Naive thymus-derived CD4-positive, alpha-beta T cell (primary cell): ENCODE measurements at regions not wholly inside any gene's neighbourhood (a gene's known extent, or its start where the extent isn't known, plus 50 kb on each side); places are given as distances from the start of the nearest gene placed in this dataset.

Experiments used
- ATAC-seq: fragments of 150-1000 bp; cut with Tn5 transposase; 2 replicates; pipeline ENCODE4 v1.10.0; 2021; ENCODE audit warnings: mild to moderate bottlenecking, moderate library complexity
- CTCF ChIA-PET: fragments of 350-600 bp; sonication (Branson Sonifier 250); formaldehyde crosslinking; loops from one replicate; lab custom pipeline; 2021; ENCODE audit warnings: antibody characterized with exemption; lab: Charles Lee
- POLR2A ChIA-PET: fragments of 350-600 bp; sonication (Branson Sonifier 250); formaldehyde crosslinking; loops from one replicate; lab custom pipeline; 2021; ENCODE audit warnings: antibody characterized with exemption, inconsistent platforms; lab: Charles Lee
- DNase-seq, 9 donors: peaks; one replicate each; pipeline versions ENCODE4 v3.0.0 to v3.0.0-alpha.2; 2020 to 2022; ENCODE audit warnings: mixed read lengths in 1 of 9
- H3K27ac ChIP-seq: one replicate; pipeline ENCODE4 v1.7.0; 2013; ENCODE audit warnings: mild to moderate bottlenecking, low read depth, low read length, moderate library complexity
- H3K27me3 ChIP-seq, 2 donors: one replicate each; pipeline ENCODE4 v1.7.0; 2013; ENCODE audit warnings: low read length in 2 of 2, mild to moderate bottlenecking in 2 of 2, moderate library complexity in 2 of 2; ENCODE audit not compliant: control insufficient read depth in 2 of 2, insufficient read depth in 2 of 2
- H3K36me3 ChIP-seq, 3 experiments: 1 replicate in 2 of 3; 2 replicates in 1 of 3; pipeline ENCODE4 v1.7.0; 2013; ENCODE audit warnings: low read length in 3 of 3, mild to moderate bottlenecking in 3 of 3, moderate library complexity in 1 of 3; ENCODE audit not compliant: insufficient read depth in 3 of 3, control insufficient read depth in 2 of 3
- H3K4me1 ChIP-seq, 2 donors: one replicate each; pipeline ENCODE4 v1.7.0; 2013; ENCODE audit warnings: low read length in 2 of 2, mild to moderate bottlenecking in 2 of 2, moderate library complexity in 1 of 2; ENCODE audit not compliant: control insufficient read depth in 2 of 2, insufficient read depth in 2 of 2
- H3K4me3 ChIP-seq: 2 replicates; pipeline ENCODE4 v1.7.0; 2013; ENCODE audit warnings: mild to moderate bottlenecking, low read length
- H3K9me3 ChIP-seq, 3 experiments: 1 replicate in 2 of 3; 2 replicates in 1 of 3; pipeline ENCODE4 v1.7.0; 2013; ENCODE audit warnings: low read length in 3 of 3; ENCODE audit not compliant: control insufficient read depth in 2 of 3
- H3K27ac Mint-ChIP-seq, 9 donors: one replicate each; pipeline ENCODE4 v1.8.0; 2020 to 2022; ENCODE audit warnings: mixed read lengths in 9 of 9, mild to moderate bottlenecking in 8 of 9, moderate library complexity in 5 of 9, inconsistent platforms in 2 of 9
- H3K27me3 Mint-ChIP-seq, 5 donors: one replicate each; pipeline ENCODE4 v1.8.0; 2021 to 2022; ENCODE audit warnings: mixed read lengths in 5 of 5, mild to moderate bottlenecking in 1 of 5
- H3K36me3 Mint-ChIP-seq, 5 donors: one replicate each; pipeline ENCODE4 v1.8.0; 2020 to 2022; ENCODE audit warnings: mixed read lengths in 5 of 5, mild to moderate bottlenecking in 3 of 5, inconsistent platforms in 1 of 5
- H3K4me1 Mint-ChIP-seq, 7 donors: one replicate each; pipeline ENCODE4 v1.8.0; 2020 to 2022; ENCODE audit warnings: mixed read lengths in 7 of 7, mild to moderate bottlenecking in 3 of 7, inconsistent platforms in 1 of 7
- H3K4me3 Mint-ChIP-seq, 10 donors: one replicate each; pipeline ENCODE4 v1.8.0; 2020 to 2022; ENCODE audit warnings: mild to moderate bottlenecking in 10 of 10, mixed read lengths in 10 of 10, moderate library complexity in 6 of 10, inconsistent platforms in 2 of 10
- H3K9me3 Mint-ChIP-seq, 11 donors: one replicate each; pipeline ENCODE4 v1.8.0; 2020 to 2022; ENCODE audit warnings: mixed read lengths in 11 of 11, mild to moderate bottlenecking in 4 of 11, inconsistent platforms in 1 of 11, moderate library complexity in 1 of 11
- intact Hi-C, 2 donors: fragments of 100-400 bp; cut with micrococcal nuclease; formaldehyde crosslinking; loops; one replicate each; pipeline ENCODE4 v1.15.1; 2023

DNA sequence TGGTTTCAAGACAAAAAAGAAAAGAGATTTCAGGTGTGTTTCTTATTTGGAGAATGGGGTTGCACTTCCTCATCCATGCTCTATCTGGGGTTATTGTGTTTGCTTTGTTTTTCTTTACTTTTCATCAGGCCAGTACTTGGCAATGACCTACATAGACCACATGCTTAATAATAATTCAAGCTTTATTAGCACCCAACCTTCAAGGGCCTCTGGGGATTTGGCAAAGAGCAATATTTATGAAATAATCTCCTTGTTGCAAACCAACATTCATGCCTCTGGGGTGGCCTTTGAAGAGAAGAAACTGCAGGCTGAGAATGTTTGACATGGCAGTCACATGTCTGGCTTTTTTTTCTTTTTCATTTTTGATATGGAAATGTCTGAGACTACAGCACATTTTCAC lies 68.2 kb upstream of the SNRK start:
- Mint-ChIP-seq H3K27ac (peak overlapping the region in 6 of 9 donors; percentile 46 to 93 (median 86)), H3K27me3 (peaks cover 0 to 10% (median 0%) of the 10 kb centered on the region in 5 donors), H3K36me3 (peaks cover 0 to 3% (median 0%) of the 10 kb centered on the region in 5 donors), H3K9me3 (peaks cover 0 to 5% (median 0%) of the 10 kb centered on the region in 11 donors), H3K4me1 (peaks cover 42 to 87% (median 78%) of the 10 kb centered on the region in 7 donors), H3K4me3 (peak overlapping the region in 6 of 10 donors; percentile 6 to 66 (median 46))
- no peak for ATAC-seq
- intact Hi-C loops = no loop called here
- Histone ChIP-seq H3K9me3 (no peaks in the 10 kb centered on the region), H3K27me3 (no peaks in the 10 kb centered on the region), H3K27ac (no peak overlapping the region), H3K36me3 (no peaks in the 10 kb centered on the region), H3K4me1 (peaks cover 4 to 66% of the 10 kb centered on the region in 2 donors), H3K4me3 (no peak overlapping the region)
- DNase-seq = no peak
- ChIA-PET POLR2A (interaction anchor here (0.7 to 2.6 kb wide), 4 partner anchors 18 to 67 kb away, joined by 4 to 12 read pairs (median 4); no protein-coding TSS in a partner anchor), CTCF (interaction anchor here (1.2 to 1.7 kb wide), 2 partner anchors 56 to 256 kb away, joined by 3 to 8 read pairs; no protein-coding TSS in a partner anchor)

DNA sequence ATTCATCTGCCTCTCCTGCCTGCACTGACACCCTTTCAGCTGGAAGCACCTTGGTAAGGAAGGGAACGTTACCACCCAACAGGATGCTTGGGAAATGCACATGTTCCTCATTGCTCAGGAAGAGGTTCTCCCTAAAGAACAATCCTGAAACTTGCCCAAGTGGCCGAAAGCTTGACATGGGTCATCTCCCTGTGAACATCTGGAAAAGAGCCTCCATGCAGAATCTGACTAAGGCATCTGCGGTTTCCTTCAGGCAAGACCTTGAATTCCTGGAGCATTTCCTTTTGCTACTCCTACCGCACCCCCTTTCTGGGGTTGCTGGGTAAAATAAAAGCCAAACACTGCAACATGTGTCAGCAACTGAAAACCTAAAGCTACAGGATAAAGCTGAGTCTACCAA lies 68.7 kb upstream of the SNRK start:
- peaks cover 37 to 82% (median 73%) of the 10 kb centered on the region in 7 donors for H3K4me1 Mint-ChIP-seq
- no peak overlapping the region for H3K4me3 ChIP-seq
- ChIA-PET CTCF (interaction anchor here (0.8 to 1.7 kb wide), 3 partner anchors 16 to 255 kb away, joined by 3 to 8 read pairs (median 3); no protein-coding TSS in a partner anchor), POLR2A (interaction anchor here (0.7 to 2.6 kb wide), 5 partner anchors 18 to 172 kb away, joined by 3 to 12 read pairs (median 4); no protein-coding TSS in a partner anchor)
- peaks cover 0 to 3% (median 0%) of the 10 kb centered on the region in 5 donors for H3K36me3 Mint-ChIP-seq
- intact Hi-C loops = loop anchor here in 1 of 2 donors (1.0 kb wide), 2 partner anchors 23 to 55 kb away; no protein-coding TSS in a partner anchor
- H3K27ac Mint-ChIP-seq = peak overlapping the region in 8 of 9 donors; percentile 67 to 91 (median 86)
- DNase-seq (no peak), ATAC-seq (no peak)
- H3K4me3 Mint-ChIP-seq = peak overlapping the region in 8 of 10 donors; percentile 50 to 86 (median 63)
- peaks cover 0 to 61% of the 10 kb centered on the region in 2 donors for H3K4me1 ChIP-seq
- H3K27me3 Mint-ChIP-seq = peaks cover 0 to 10% (median 0%) of the 10 kb centered on the region in 5 donors
- H3K36me3 ChIP-seq = no peaks in the 10 kb centered on the region
- H3K27ac ChIP-seq = peak overlapping the region; percentile 40
- H3K9me3 ChIP-seq = no peaks in the 10 kb centered on the region
- peaks cover 0 to 5% (median 0%) of the 10 kb centered on the region in 11 donors for H3K9me3 Mint-ChIP-seq
- no peaks in the 10 kb centered on the region for H3K27me3 ChIP-seq

DNA sequence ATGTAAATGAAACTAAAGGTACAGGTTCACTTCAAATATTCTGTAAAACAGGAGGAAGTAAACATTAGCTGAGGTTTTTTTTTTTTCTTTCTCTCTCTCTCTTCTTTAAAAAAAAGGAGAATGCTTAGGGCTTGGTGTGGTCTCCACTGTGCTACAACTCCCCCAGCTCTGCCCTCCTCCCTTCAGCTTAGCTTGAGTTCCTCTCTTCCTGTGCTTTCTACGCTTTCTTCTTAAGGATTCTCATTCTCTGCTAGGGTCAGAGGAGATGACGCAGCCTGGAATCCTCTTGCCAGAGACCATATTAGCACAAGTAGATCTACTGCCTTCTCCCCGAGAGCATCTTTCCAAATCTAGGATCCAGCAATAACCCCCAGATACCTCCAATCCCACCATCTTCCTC lies 69.1 kb upstream of the SNRK start:
- Mint-ChIP-seq H3K27ac (peak overlapping the region in 8 of 9 donors; percentile 67 to 91 (median 86)), H3K36me3 (peaks cover 0 to 3% (median 0%) of the 10 kb centered on the region in 5 donors), H3K27me3 (peaks cover 0 to 10% (median 0%) of the 10 kb centered on the region in 5 donors), H3K9me3 (peaks cover 0 to 5% (median 0%) of the 10 kb centered on the region in 11 donors), H3K4me3 (peak overlapping the region; percentile 44 to 86 (median 59)), H3K4me1 (peaks cover 33 to 78% (median 68%) of the 10 kb centered on the region in 7 donors)
- Histone ChIP-seq H3K4me1 (peaks cover 0 to 57% of the 10 kb centered on the region in 2 donors), H3K27ac (peak overlapping the region; percentile 40), H3K4me3 (no peak overlapping the region), H3K9me3 (no peaks in the 10 kb centered on the region), H3K36me3 (no peaks in the 10 kb centered on the region), H3K27me3 (no peaks in the 10 kb centered on the region)
- DNase-seq (peak in 5 of 9 donors; percentile 24 to 43 (median 34)), ATAC-seq (peak; percentile 61)
- intact Hi-C loops = loop anchor here in 1 of 2 donors (1.0 kb wide), 2 partner anchors 23 to 55 kb away; no protein-coding TSS in a partner anchor
- CTCF ChIA-PET = interaction anchor here (0.6 to 1.7 kb wide), 4 partner anchors 15 to 255 kb away, joined by 3 to 8 read pairs (median 4); no protein-coding TSS in a partner anchor
- POLR2A ChIA-PET = interaction anchor here (0.7 to 2.6 kb wide), 7 partner anchors 19 to 172 kb away, joined by 3 to 12 read pairs (median 4); partner anchors contain the start of gene SNRK

DNA sequence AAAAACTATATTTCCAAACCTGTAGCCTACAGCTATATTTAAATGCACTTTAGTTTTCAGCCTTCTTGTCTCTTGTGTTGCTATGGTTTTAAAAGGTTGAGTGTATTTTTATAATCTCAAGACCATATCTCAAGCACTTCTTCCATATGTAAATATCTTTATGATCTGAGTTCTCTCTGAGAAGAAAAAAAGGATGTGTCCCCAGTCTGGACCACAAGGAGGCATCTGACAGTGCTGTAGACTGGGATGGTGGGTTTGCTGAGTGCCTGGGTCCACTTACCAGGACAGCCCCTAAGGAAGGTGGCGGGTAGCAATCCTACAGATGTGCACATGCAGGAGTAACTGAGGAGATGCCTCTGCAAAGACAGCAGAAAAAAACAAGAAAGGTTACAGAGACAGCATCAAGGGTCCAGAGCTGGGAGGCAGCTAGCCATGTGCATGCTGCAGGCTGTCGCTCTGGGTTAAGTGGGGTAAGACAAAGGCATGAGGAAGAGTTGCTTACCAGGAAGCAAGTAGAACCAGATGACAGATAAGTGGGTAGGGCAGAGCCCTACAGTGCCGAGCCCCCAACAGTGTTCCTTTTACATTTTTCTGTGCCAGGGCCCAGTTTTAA lies 70.6 kb upstream of the SNRK start:
- H3K27ac Mint-ChIP-seq = peak overlapping the region in 8 of 9 donors; percentile 63 to 91 (median 79)
- H3K36me3 Mint-ChIP-seq = peaks cover 0 to 3% (median 0%) of the 10 kb centered on the region in 5 donors
- Histone ChIP-seq H3K27ac (no peak overlapping the region), H3K9me3 (no peaks in the 10 kb centered on the region), H3K27me3 (no peaks in the 10 kb centered on the region), H3K4me3 (no peak overlapping the region), H3K4me1 (peaks cover 0 to 43% of the 10 kb centered on the region in 2 donors), H3K36me3 (no peaks in the 10 kb centered on the region)
- peak in 2 of 9 donors; percentile 24 to 31 for DNase-seq
- peaks cover 22 to 64% (median 58%) of the 10 kb centered on the region in 7 donors for H3K4me1 Mint-ChIP-seq
- peaks cover 0 to 2% (median 0%) of the 10 kb centered on the region in 11 donors for H3K9me3 Mint-ChIP-seq
- H3K27me3 Mint-ChIP-seq = peaks cover 0 to 10% (median 0%) of the 10 kb centered on the region in 5 donors
- CTCF ChIA-PET = interaction anchor here (0.8 to 1.1 kb wide), 5 partner anchors 16 to 251 kb away, joined by 3 to 5 read pairs (median 3); no protein-coding TSS in a partner anchor
- ATAC-seq = no peak
- POLR2A ChIA-PET = interaction anchor here (1.0 to 2.6 kb wide), 6 partner anchors 17 to 70 kb away, joined by 3 to 12 read pairs (median 4); partner anchors contain the start of gene SNRK
- intact Hi-C loops = no loop called here
- peak overlapping the region in 7 of 10 donors; percentile 34 to 71 (median 59) for H3K4me3 Mint-ChIP-seq

DNA sequence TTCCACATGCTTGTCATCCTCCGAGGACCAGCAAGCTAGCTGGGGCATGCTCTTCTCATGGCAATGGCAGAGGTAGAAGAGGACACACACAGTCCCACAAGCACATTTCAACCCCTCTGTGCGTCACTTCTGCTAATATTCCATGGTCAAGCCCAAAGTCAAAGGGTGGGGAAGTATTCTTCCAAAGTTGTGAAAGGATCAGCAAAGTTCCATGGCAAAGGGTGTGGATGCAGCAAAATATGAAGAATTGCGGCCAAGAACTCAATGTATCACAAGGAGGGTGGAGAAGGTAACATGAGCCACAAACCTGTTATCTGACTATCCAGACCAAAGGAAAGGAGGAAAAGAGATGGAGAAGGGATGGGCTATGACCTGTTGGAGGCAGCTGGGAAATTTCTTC lies 71.2 kb upstream of the SNRK start:
- ChIA-PET POLR2A (interaction anchor here (0.6 to 1.7 kb wide), 4 partner anchors 16 to 77 kb away, joined by 3 to 4 read pairs (median 3); no protein-coding TSS in a partner anchor), CTCF (interaction anchor here (1.1 to 1.2 kb wide), 4 partner anchors 15 to 62 kb away, joined by 3 to 5 read pairs (median 3); no protein-coding TSS in a partner anchor)
- intact Hi-C loops = no loop called here
- Mint-ChIP-seq H3K27ac (peak overlapping the region in 6 of 9 donors; percentile 28 to 91 (median 56)), H3K36me3 (peaks cover 0 to 3% (median 0%) of the 10 kb centered on the region in 5 donors), H3K4me3 (no peak overlapping the region), H3K4me1 (peaks cover 17 to 57% (median 52%) of the 10 kb centered on the region in 7 donors), H3K9me3 (no peaks in the 10 kb centered on the region), H3K27me3 (peaks cover 0 to 12% (median 0%) of the 10 kb centered on the region in 5 donors)
- H3K27ac ChIP-seq = no peak overlapping the region
- no peaks in the 10 kb centered on the region for H3K9me3 ChIP-seq
- no peaks in the 10 kb centered on the region for H3K27me3 ChIP-seq
- no peaks in the 10 kb centered on the region for H3K36me3 ChIP-seq
- no peak for ATAC-seq
- DNase-seq = no peak
- H3K4me3 ChIP-seq = no peak overlapping the region
- H3K4me1 ChIP-seq = peaks cover 0 to 39% of the 10 kb centered on the region in 2 donors

DNA sequence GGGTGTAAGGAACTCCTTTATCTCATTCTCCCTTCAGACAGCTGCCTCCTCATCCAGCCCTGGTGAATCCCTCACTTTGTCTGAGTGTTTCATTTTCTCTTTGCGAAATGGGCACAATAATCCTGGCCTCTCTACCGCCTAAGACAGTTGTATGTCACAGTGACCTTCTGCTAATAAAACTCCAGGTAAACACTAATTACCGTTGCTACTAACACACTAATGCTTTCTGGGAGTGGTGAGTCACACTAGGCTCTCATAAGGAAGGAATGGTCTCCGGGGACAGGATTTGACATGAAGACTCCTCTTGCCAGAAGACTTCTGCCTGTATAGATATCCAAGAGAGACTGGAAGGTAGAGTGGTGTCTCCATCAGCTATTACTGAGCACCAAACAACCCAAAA lies 71.7 kb upstream of the SNRK start:
- Mint-ChIP-seq H3K9me3 (no peaks in the 10 kb centered on the region), H3K27me3 (peaks cover 0 to 12% (median 0%) of the 10 kb centered on the region in 5 donors), H3K27ac (peak overlapping the region in 1 of 9 donors; percentile 11), H3K4me1 (peaks cover 17 to 52% (median 49%) of the 10 kb centered on the region in 7 donors), H3K36me3 (peaks cover 0 to 3% (median 0%) of the 10 kb centered on the region in 5 donors), H3K4me3 (no peak overlapping the region)
- intact Hi-C loops = no loop called here
- ChIA-PET CTCF (interaction anchor here (1.2 kb wide), 1 partner anchor 63 kb away, joined by 3 read pairs; no protein-coding TSS in a partner anchor), POLR2A (interaction anchor here (0.6 to 1.7 kb wide), 5 partner anchors 16 to 41 kb away, joined by 3 to 5 read pairs (median 3); no protein-coding TSS in a partner anchor)
- no peak for ATAC-seq
- Histone ChIP-seq H3K4me3 (no peak overlapping the region), H3K27ac (no peak overlapping the region), H3K27me3 (no peaks in the 10 kb centered on the region), H3K9me3 (no peaks in the 10 kb centered on the region), H3K36me3 (no peaks in the 10 kb centered on the region), H3K4me1 (peaks cover 0 to 39% of the 10 kb centered on the region in 2 donors)
- no peak for DNase-seq
